Panc1 (cell line): ENCODE measurements at regions not wholly inside any gene's neighbourhood (a gene's known extent, or its start where the extent isn't known, plus 50 kb on each side); places are given as distances from the start of the nearest gene placed in this dataset.
"Not testable (repeated sequence)": the region's sequence is repeated elsewhere in the genome, so short reads cannot be mapped to it uniquely, and the experiment has no call there.

ENCODE experiments used
- CTCF ChIP-seq: fragments of 450-650 bp; IDR thresholded peaks from 2 replicates; pipeline ENCODE4 v1.5.1; 2017; ENCODE audit warnings: mild to moderate bottlenecking
- SIN3A ChIP-seq: IDR thresholded peaks from 2 replicates; pipeline ENCODE4 v1.6.1; 2012; ENCODE audit warnings: low read depth, mild to moderate bottlenecking, low read length, moderate library complexity, borderline replicate concordance; ENCODE audit not compliant: insufficient read depth
- TCF7L2 ChIP-seq: IDR thresholded peaks from 2 replicates; pipeline ENCODE4 v1.6.1; 2011; ENCODE audit warnings: mild to moderate bottlenecking, low read depth, low read length, inconsistent platforms

DNA sequence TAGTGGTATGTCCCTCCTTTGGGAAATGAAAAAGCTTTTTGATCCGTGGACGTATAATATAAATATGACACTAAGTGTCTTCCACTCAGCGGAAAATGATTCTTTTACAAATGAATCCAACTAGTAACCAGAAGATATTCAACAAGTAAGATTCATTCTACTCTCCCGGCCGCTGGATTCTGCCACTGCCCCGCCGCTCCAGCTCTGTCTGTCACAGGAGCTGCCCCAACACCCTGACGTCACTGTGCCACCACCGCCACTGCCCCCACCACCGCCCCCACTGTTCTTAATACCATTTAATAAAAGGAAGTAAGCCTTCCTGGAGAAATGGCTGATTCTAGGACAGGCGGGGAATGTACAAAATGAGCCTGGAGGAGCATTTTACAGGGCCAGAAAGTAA is 180.8 kb upstream of the PLGLB2 start:
- TF ChIP-seq CTCF, SIN3A, TCF7L2: not testable (repeated sequence)
